ENCODE measurements at regions not wholly inside any gene's neighbourhood (a gene's known extent, or its start where the extent isn't known, plus 50 kb on each side); places are given as distances from the start of the nearest gene placed in this dataset.
"Not testable (repeated sequence)": the region's sequence is repeated elsewhere in the genome, so short reads cannot be mapped to it uniquely, and the experiment has no call there.

GRCh38 chr16:65837464-65837863 lies 529.0 kb upstream of the CDH5 start:
- DNase-seq (ENCODE audit: low read depth): no peak

- no peak for DNase-seq (ENCODE audit: low read depth)
These were observed 531.8 kb upstream of the CDH5 start for GRCh38 chr16:65834688-65835087.

- no peak for DNase-seq (ENCODE audit: low read depth)
These were observed 533.2 kb upstream of the CDH5 start for GRCh38 chr16:65833171-65833871.

GRCh38 chr16:65832679-65833078 lies 533.8 kb upstream of the CDH5 start:
- DNase-seq (ENCODE audit: low read depth): no peak

GRCh38 chr16:65831903-65832666 lies 534.4 kb upstream of the CDH5 start:
- DNase-seq (ENCODE audit: low read depth): no peak

GRCh38 chr16:65829076-65829475 lies 537.4 kb upstream of the CDH5 start:
- DNase-seq (ENCODE audit: low read depth): no peak

GRCh38 chr16:65828296-65828695 lies 538.2 kb upstream of the CDH5 start:
- no peak for DNase-seq (ENCODE audit: low read depth)

GRCh38 chr16:65827231-65827630 lies 539.3 kb upstream of the CDH5 start:
- DNase-seq (ENCODE audit: low read depth): no peak

- DNase-seq (ENCODE audit: low read depth): no peak
These were observed 541.2 kb upstream of the CDH5 start for GRCh38 chr16:65825191-65825856.

GRCh38 chr16:65822148-65822547 lies 544.3 kb upstream of the CDH5 start:
- no peak for DNase-seq (ENCODE audit: low read depth)

- no peak for DNase-seq (ENCODE audit: low read depth)
These were observed 547.2 kb upstream of the CDH5 start for GRCh38 chr16:65819136-65819898.

- no peak for DNase-seq (ENCODE audit: low read depth)
These were observed 548.7 kb upstream of the CDH5 start for GRCh38 chr16:65817799-65818198.

GRCh38 chr16:65817066-65817465 lies 549.4 kb upstream of the CDH5 start:
- no peak for DNase-seq (ENCODE audit: low read depth)

- DNase-seq (ENCODE audit: low read depth): no peak
These were observed 549.9 kb upstream of the CDH5 start for GRCh38 chr16:65816556-65816955.

GRCh38 chr16:65815707-65816106 lies 550.8 kb upstream of the CDH5 start:
- no peak for DNase-seq (ENCODE audit: low read depth)

- DNase-seq (ENCODE audit: low read depth): not testable (repeated sequence)
These were observed 552.6 kb upstream of the CDH5 start for GRCh38 chr16:65813879-65814278.

GRCh38 chr16:65809627-65810026 lies 556.9 kb upstream of the CDH5 start:
- DNase-seq (ENCODE audit: low read depth): no peak

GRCh38 chr16:65808790-65809189 lies 557.7 kb upstream of the CDH5 start:
- no peak for DNase-seq (ENCODE audit: low read depth)

- DNase-seq (ENCODE audit: low read depth): no peak
These were observed 558.6 kb upstream of the CDH5 start for GRCh38 chr16:65807858-65808257.

- DNase-seq (ENCODE audit: low read depth): not testable (repeated sequence)
These were observed 560.8 kb upstream of the CDH5 start for GRCh38 chr16:65805704-65806103.

GRCh38 chr16:65796481-65796880 lies 570.0 kb upstream of the CDH5 start:
- no peak for DNase-seq (ENCODE audit: low read depth)

- DNase-seq (ENCODE audit: low read depth): no peak
These were observed 571.5 kb upstream of the CDH5 start for GRCh38 chr16:65794973-65795372.
